ENCODE measurements at regions not wholly inside any gene's neighbourhood (a gene's known extent, or its start where the extent isn't known, plus 50 kb on each side); places are given as distances from the start of the nearest gene placed in this dataset.
"Not testable (repeated sequence)": the region's sequence is repeated elsewhere in the genome, so short reads cannot be mapped to it uniquely, and the experiment has no call there.

- no peak for DNase-seq (ENCODE audit: low read depth, low spot score)
Measured at GRCh38 chr14:31911160-31911559, 165.9 kb upstream of the ARHGAP5 start.

DNA sequence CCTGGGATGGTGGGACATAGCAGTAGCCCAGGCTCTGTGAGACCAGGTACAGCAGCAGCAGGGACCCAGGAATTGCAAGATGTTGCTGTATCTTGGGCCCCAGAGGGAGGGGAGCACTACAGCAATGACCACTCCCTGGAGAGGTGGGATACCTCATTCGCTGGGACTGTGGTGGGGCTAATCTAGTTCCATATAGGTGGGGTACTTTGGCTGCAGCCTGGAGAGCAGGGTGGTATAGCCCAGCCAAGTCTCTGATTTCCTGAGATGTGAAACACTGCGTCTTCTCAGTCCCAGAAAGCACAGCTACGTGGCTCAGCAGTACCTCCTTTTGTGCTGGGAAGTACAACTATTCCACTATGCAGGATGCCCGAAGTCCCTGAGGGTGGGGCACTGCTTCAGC, 163.7 kb upstream of the ARHGAP5 start:
- DNase-seq (ENCODE audit: low read depth, low spot score), result no peak

GRCh38 chr14:31918289-31918688, 158.8 kb upstream of the ARHGAP5 start:
- not testable (repeated sequence) for DNase-seq (ENCODE audit: low read depth, low spot score)

DNA sequence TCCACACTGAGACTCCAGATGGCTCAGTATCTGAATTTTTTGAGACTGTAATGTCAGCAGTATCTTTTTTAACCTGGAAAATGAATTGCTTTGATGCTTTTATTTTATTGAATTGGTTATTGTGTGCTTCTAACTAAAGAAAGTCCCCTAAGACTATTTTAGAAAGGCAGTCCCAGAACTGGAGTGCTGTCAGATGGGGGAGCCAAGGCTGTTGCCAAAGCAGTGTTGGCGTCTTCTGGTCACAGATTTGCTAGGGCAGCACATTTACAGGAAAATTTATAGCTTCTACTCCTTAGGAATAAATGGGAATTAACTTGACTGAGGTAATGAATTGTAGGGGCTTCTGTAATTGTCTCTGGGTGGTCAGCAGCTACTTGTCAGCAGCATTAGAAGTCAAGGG, 157.1 kb upstream of the ARHGAP5 start:
- DNase-seq (ENCODE audit: low read depth, low spot score), result no peak

DNA sequence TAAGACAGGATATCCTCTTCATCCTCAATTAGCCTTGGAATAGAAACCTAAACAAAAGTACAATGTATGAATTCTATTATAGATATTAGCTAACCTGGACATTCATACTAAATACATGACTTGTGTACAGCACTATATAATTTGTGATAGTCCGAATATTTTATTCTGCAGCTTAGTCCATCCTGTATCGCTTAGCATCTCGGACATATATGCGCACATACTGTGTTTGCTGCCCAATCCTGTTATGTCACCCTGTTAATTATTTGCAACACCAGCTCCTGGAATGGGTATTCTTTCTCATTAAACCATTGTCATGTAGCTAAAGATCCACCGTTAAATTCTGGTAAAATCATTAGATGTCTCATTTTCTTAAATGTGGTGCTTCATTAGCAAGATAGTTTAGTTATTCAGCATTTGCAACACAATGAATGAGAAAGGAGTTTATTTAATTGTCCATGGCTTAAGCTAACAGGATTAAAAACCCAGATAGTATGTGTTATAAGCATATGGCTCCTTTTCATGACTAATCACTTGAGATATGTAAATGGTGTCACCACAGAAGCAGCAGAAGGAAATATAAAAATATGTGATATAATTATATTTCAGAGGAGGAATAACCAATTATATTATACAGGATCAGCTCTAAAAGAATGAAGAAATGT, 156.0 kb upstream of the ARHGAP5 start:
- DNase-seq (ENCODE audit: low read depth, low spot score), result no peak

DNA sequence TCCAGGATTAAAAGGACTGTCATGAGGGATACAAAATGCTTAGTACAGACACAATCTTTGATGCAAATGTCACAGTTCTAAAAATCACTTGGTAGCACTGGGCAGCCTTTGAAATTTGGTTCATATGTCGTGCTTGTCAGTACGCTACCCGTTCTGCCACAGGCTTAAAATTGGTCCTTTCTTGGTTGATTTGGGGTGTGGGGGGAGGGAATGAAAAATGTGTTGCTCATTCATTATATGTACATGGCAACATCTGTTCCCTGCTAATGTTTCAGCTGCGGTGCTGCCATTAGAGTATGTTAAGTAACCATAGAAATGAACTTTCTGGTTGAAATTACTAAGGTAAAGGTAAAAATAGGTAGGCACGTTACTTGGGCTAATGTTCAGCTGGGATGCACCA, 155.4 kb upstream of the ARHGAP5 start:
- DNase-seq (ENCODE audit: low read depth, low spot score), result no peak

DNA sequence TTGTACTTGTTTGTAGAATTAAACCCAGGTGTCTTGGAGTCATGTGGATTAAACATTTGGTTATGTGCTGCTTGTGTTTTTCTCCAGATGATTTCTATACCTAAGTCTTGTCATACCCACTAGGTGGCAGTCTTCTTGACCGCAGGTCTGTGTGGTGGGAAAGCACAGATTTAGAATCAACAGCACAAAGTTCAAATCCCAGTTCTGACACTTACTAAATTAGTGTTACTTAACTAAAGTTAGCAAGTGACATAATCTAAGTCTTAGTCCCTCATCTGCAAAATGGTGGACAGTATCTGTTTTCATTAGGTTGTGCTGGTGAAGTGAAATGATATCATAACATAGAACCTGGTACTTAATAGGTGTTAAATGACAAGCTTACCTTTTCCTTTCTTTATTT, 151.0 kb upstream of the ARHGAP5 start:
- no peak for DNase-seq (ENCODE audit: low read depth, low spot score)

GRCh38 chr14:31926652-31927347, 150.3 kb upstream of the ARHGAP5 start:
- DNase-seq (ENCODE audit: low read depth, low spot score), result no peak

GRCh38 chr14:31927348-31927832, 149.7 kb upstream of the ARHGAP5 start:
- peak; percentile 43 for DNase-seq (ENCODE audit: low read depth, low spot score)

GRCh38 chr14:31930070-31930469, 147.0 kb upstream of the ARHGAP5 start:
- DNase-seq (ENCODE audit: low read depth, low spot score), result no peak

- no peak for DNase-seq (ENCODE audit: low read depth, low spot score)
Measured at GRCh38 chr14:31930493-31931240, 146.4 kb upstream of the ARHGAP5 start.

DNA sequence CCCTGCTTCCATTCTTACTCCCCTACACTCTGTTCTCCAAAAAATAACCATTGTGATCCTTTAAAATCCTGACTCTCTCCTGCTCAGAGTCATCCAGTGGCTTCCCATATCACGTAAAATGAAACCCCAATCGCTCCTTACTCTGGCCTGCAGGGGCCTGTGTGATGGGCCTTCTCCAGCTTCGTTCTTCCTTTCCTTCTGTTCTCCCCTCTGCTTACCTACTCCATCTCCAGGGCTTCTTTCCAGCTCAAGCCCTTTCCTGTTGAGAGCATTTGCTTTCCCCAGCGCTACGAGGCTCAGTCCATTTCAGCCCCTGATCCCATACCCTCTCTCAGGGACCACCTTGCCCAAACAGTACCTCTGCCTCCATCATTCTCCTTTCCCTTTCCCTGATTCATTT, 144.4 kb upstream of the ARHGAP5 start:
- DNase-seq (ENCODE audit: low read depth, low spot score), result peak; percentile 27

- no peak for DNase-seq (ENCODE audit: low read depth, low spot score)
Measured at GRCh38 chr14:31933716-31934115, 143.4 kb upstream of the ARHGAP5 start.

DNA sequence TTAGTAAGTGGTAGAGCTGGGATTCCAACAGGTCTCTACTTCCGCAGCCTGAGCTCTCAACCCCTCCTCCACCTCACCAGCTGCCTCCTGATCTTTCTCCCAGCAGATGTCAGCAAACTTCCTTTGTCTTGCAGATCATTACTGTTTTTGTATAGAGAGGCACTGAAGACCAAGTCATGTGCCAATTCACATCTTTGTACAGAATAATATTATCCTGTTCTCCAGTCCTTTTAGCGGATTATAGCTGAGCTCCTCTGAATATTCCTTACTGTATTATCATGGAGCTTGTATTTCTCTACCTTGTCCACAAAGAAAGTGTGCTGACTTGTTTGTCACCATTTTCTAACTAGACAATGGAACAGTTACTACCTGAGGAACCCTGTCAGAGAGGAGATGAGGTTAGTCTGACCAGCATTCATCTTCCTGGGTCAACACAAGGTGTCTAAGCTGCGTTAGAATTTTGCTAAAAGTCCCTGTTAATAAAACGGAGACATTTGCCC, 142.3 kb upstream of the ARHGAP5 start:
- DNase-seq (ENCODE audit: low read depth, low spot score), result peak; percentile 79

DNA sequence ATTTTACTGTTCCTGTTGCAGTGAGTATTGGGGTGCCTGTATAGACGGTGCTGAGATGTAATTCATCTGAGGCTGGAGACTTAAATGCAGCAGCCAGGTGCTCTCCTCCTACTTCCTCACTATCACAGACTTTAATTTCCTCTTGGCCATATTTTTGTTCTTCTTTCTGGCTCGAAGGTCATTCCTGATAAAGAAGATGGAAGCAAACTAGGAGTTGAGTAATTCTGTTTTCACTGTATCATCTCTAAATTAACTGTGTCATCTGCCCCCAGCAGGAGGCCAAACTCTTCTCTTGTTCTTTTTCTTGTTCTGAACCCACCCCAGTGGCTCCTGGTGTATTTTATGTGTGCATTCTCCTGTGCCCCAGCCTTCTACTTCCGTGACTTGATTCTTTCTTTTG, 141.7 kb upstream of the ARHGAP5 start:
- no peak for DNase-seq (ENCODE audit: low read depth, low spot score)

DNA sequence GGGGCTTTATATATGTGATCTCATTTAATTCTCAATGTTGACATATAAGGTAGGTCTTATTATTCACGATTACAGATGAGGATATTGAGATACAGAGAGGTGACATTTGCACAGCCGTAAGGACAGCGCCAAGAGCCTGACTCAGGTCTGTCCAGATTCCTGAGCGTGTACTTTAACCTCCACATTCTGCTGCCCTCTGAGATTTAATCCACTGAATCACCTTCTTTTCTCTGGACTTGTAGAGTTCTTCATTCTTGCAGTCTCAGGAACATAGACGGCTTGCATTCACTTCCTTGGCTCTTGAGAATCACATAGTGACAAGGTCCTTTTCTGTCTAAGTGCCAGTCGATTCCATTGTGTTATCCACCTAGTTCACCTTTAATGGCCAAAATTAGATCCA, 141.0 kb upstream of the ARHGAP5 start:
- DNase-seq (ENCODE audit: low read depth, low spot score), result no peak

DNA sequence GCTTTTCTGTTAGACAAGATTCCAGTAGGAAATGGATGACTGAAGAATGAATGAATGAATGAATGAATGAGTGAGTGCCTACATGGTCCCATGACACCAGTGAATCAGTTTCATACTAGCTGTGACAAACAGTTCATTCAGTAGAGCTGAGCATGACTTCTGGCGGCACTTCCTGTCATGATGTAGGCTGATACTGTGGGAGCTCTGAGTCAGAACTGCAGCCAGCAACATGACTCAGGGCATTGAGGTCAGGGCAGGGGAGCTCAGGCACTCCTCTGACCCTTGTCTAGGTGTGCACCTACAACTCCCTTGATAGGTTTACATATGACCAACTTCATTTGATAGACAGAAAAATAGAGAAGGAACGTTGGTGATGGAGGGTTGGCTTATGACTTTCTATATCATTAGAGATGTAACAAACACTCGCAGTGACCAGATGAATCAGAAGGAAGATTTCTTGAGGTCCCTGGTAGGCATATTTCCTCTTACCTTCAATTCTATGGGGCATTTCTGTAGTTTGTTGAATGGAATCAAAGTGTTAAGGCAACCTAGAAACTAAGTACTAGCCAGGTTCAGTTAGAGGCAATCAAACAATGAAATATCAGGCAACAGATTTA, 139.3 kb upstream of the ARHGAP5 start:
- peak; percentile 52 for DNase-seq (ENCODE audit: low read depth, low spot score)

- no peak for DNase-seq (ENCODE audit: low read depth, low spot score)
Measured at GRCh38 chr14:31939934-31940333, 137.2 kb upstream of the ARHGAP5 start.

DNA sequence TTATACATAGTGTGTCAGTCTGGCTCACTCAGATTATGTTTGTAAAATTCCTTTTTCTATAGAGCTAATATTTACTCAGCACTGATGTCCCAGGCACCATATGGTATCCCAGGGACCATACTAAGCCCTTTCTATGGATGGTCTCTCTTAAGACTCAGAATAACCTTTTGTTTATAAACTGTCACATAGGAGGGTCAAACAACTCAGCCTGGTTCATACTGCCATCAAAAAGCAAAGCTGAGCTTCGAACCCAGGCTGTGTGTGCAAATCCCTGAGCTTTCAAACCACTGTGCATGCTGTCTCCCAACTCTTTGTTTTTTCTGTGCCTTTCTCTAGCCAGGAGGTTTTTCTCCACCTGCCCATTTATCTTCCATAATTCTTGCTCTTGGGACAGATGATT, 135.6 kb upstream of the ARHGAP5 start:
- no peak for DNase-seq (ENCODE audit: low read depth, low spot score)

- no peak for DNase-seq (ENCODE audit: low read depth, low spot score)
Measured at GRCh38 chr14:31942166-31942841, 134.8 kb upstream of the ARHGAP5 start.

DNA sequence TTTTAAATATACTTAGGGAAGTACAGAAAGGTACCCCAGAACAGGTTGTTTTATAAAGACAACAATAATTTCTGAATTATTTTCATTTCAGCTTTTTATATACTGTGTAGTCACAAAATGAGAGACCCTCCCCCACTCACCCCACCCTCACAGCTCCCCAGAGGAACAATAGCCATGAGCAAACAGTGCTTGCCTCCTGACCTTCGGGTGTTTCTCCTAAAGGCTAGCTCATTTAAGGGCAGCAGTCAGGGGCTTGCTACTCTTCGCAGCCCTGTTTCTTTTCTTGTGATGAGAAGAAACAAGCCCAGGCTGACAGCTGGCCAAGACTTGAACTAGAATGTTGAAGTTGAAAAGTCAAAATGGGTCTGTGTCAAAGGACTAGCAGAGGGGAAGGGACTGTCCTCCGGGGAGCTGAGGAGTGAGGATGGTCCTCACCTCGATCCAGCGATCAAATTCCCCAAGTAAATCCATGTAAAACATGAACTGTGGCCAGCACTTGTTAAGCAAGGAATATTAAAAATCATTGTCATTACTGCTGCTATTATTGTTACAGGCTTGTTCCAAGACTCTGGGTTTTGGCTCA, 133.8 kb upstream of the ARHGAP5 start:
- no peak for DNase-seq (ENCODE audit: low read depth, low spot score)

Measured in ELF-1 (cell line).